ENCODE measurements at regions not wholly inside any gene's neighbourhood (a gene's known extent, or its start where the extent isn't known, plus 50 kb on each side); places are given as distances from the start of the nearest gene placed in this dataset.

DNA sequence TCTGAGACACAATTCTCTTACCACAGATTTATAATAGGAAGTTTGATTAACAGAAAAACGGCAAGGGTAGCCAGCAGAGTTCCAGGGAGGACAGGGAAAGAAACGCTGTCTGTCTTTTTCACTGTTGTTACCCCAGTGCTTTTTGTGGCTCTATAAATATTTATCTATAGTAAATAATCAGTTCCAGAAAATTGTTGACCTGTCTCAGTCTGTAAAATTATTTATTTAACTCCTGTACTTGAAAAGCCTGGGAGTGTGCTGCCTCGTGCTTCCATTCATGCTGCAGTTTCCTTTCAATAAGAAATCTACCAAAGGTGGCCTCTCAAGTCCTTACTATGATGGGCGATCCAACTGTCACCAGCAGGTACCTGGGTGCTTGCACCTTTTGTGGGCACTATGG, 102.9 kb downstream of the ETAA1 start:
- no peak for TF ChIP-seq CTCF (IDR thresholded peaks at IDR 0.05)
- Histone ChIP-seq H3K27me3 (no peaks in the 10 kb centered on the region), H3K36me3 (no peaks in the 10 kb centered on the region), H3K4me1 (peaks cover 0 to 4% (median 0%) of the 10 kb centered on the region in 9 donors), H3K4me3 (no peak overlapping the region), H3K9me3 (no peaks in the 10 kb centered on the region), H3K27ac (no peak overlapping the region)
- ATAC-seq (no peak), DNase-seq (no peak)
- intact Hi-C loops (cut with DNase I): no loop called here
- WGBS, 2 donors: 73 to 83% methylated on average over 4 of the region's 4 CpGs

- no peaks in the 10 kb centered on the region for H3K36me3 ChIP-seq
- intact Hi-C loops (cut with DNase I): no loop called here
- 72 to 76% methylated on average over 6 of the region's 6 CpGs for WGBS, 2 donors
- no peak for DNase-seq
- ATAC-seq: no peak
- H3K27me3 ChIP-seq: no peaks in the 10 kb centered on the region
- no peaks in the 10 kb centered on the region for H3K9me3 ChIP-seq
- H3K4me1 ChIP-seq: peaks cover 0 to 4% (median 0%) of the 10 kb centered on the region in 9 donors
- no peak overlapping the region for H3K27ac ChIP-seq
- H3K4me3 ChIP-seq: no peak overlapping the region
- no peak for TF ChIP-seq CTCF (IDR thresholded peaks at IDR 0.05)
These were observed 103.4 kb downstream of the ETAA1 start for GRCh38 chr2:67500541-67500940.

- DNase-seq (no peak), ATAC-seq (peak in 1 of 8 donors; percentile 20)
- H3K27ac ChIP-seq: peak overlapping the region in 1 of 10 donors; percentile 78
- no peak overlapping the region for H3K4me3 ChIP-seq
- TF ChIP-seq CTCF (IDR thresholded peaks at IDR 0.05): no peak
- intact Hi-C loops (cut with DNase I): no loop called here
- H3K36me3 ChIP-seq: no peaks in the 10 kb centered on the region
- H3K9me3 ChIP-seq: no peaks in the 10 kb centered on the region
- H3K27me3 ChIP-seq: no peaks in the 10 kb centered on the region
- 66 to 68% methylated on average over 6 of the region's 6 CpGs for WGBS, 2 donors
- peaks cover 0 to 4% (median 0%) of the 10 kb centered on the region in 9 donors for H3K4me1 ChIP-seq
These were observed 105.4 kb downstream of the ETAA1 start for GRCh38 chr2:67502346-67503065.

GRCh38 chr2:67503066-67503795, 106.1 kb downstream of the ETAA1 start:
- no peak overlapping the region for H3K4me3 ChIP-seq
- ATAC-seq (peak in 1 of 8 donors; percentile 82), DNase-seq (no peak)
- 75 to 88% methylated on average over 4 of the region's 4 CpGs for WGBS, 2 donors
- peak overlapping the region in 1 of 10 donors; percentile 78 for H3K27ac ChIP-seq
- intact Hi-C loops (cut with DNase I): no loop called here
- H3K4me1 ChIP-seq: peaks cover 0 to 4% (median 0%) of the 10 kb centered on the region in 9 donors
- no peaks in the 10 kb centered on the region for H3K36me3 ChIP-seq
- no peaks in the 10 kb centered on the region for H3K27me3 ChIP-seq
- no peaks in the 10 kb centered on the region for H3K9me3 ChIP-seq
- TF ChIP-seq CTCF (IDR thresholded peaks at IDR 0.05): no peak

Data from heart right ventricle (tissue), 16 donors.